ENCODE measurements at regions not wholly inside any gene's neighbourhood (a gene's known extent, or its start where the extent isn't known, plus 50 kb on each side); places are given as distances from the start of the nearest gene placed in this dataset.

GRCh38 chr4:12595986-12596385, 888.2 kb downstream of the RAB28 start:
- TF ChIP-seq CTCF (IDR thresholded peaks at IDR 0.05) (no peak), POLR2AphosphoS5 (IDR thresholded peaks at IDR 0.05) (no peak), EP300 (IDR thresholded peaks at IDR 0.05; ENCODE audit: low read depth) (no peak), POLR2A (IDR thresholded peaks at IDR 0.05) (no peak)
- Histone ChIP-seq H3K4me1 (no peaks in the 10 kb centered on the region), H3K27me3 (no peaks in the 10 kb centered on the region), H3K4me3 (no peak overlapping the region), H3K36me3 (no peaks in the 10 kb centered on the region), H3K27ac (no peak overlapping the region), H3K9me3 (peaks cover 0 to 4% of the 10 kb centered on the region in 2 donors)
- no peak for DNase-seq
- intact Hi-C loops (cut with DNase I; ENCODE audit: low total_unique reads) (no loop called here), in situ Hi-C loops (cut with MboI; ENCODE audit: low pct_ligation_motif_present in 1 of 4, low pct_unique_long_range_greater_than_20kb in 1 of 4, low sequenced_read_pairs in 3 of 4) (no loop called here)

DNA sequence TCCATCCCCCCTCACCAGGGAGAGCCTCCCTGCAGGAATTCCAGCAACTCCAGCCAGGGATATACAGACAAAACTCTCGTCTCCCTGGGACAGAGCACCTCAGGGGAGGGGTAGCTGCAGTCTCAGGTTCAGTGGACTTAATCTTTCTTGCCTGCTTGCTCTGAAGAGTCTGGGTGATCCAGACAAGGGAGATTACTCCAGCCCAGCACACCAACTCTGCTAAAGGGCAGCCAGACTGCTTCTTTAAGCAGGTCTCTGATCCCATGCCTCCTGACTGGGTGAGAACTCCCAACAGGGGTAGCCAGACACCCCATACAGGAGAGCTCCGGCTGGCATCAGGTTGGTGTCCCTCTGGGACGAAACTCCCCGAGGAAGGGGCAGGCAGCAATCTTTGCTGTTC, 888.7 kb downstream of the RAB28 start:
- 67% methylated on average over 4 of the region's 4 CpGs; no CpG with 5 or more reads in 1 of the 2 donors for WGBS, 2 donors (ENCODE audit: low coverage in 1 of 2)
- DNase-seq, result no peak

DNA sequence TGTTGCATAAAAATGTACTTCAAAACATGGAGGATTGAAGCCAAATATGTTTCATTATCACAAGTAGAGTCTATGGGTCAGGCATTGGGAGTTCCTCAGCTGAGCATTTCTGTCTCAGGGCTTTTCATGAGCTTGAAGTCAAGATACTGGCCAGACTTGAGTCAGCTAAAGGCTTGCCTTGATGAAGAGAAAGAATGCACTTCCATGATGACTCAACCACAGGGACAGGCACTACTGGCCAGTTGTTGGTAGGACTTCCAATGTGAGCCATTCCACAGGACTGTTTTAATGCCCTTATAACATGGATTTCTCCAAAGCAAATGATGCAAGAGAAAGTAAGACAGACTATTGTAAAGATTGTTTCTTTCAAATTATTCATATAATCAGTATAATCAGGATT, 895.6 kb downstream of the RAB28 start:
- intact Hi-C loops (cut with DNase I; ENCODE audit: low total_unique reads), result no loop called here
- TF ChIP-seq EP300 (IDR thresholded peaks at IDR 0.05; ENCODE audit: low read depth), result no peak
- TF ChIP-seq POLR2AphosphoS5 (IDR thresholded peaks at IDR 0.05), result no peak
- TF ChIP-seq CTCF (IDR thresholded peaks at IDR 0.05), result no peak
- no peak for TF ChIP-seq POLR2A (IDR thresholded peaks at IDR 0.05)
- in situ Hi-C loops (cut with MboI; ENCODE audit: low pct_ligation_motif_present in 1 of 4, low pct_unique_long_range_greater_than_20kb in 1 of 4, low sequenced_read_pairs in 3 of 4), result no loop called here

More for the DNA sequence above, 888.7 kb downstream of the RAB28 start:
- intact Hi-C loops (cut with DNase I; ENCODE audit: low total_unique reads), result no loop called here
- in situ Hi-C loops (cut with MboI; ENCODE audit: low pct_ligation_motif_present in 1 of 4, low pct_unique_long_range_greater_than_20kb in 1 of 4, low sequenced_read_pairs in 3 of 4), result no loop called here
- Histone ChIP-seq H3K27me3 (no peaks in the 10 kb centered on the region), H3K36me3 (no peaks in the 10 kb centered on the region), H3K4me1 (no peaks in the 10 kb centered on the region), H3K27ac (no peak overlapping the region), H3K4me3 (no peak overlapping the region), H3K9me3 (peaks cover 0 to 4% of the 10 kb centered on the region in 2 donors)
- TF ChIP-seq POLR2AphosphoS5 (IDR thresholded peaks at IDR 0.05) (no peak), POLR2A (IDR thresholded peaks at IDR 0.05) (no peak), EP300 (IDR thresholded peaks at IDR 0.05; ENCODE audit: low read depth) (no peak), CTCF (IDR thresholded peaks at IDR 0.05) (no peak)

DNA sequence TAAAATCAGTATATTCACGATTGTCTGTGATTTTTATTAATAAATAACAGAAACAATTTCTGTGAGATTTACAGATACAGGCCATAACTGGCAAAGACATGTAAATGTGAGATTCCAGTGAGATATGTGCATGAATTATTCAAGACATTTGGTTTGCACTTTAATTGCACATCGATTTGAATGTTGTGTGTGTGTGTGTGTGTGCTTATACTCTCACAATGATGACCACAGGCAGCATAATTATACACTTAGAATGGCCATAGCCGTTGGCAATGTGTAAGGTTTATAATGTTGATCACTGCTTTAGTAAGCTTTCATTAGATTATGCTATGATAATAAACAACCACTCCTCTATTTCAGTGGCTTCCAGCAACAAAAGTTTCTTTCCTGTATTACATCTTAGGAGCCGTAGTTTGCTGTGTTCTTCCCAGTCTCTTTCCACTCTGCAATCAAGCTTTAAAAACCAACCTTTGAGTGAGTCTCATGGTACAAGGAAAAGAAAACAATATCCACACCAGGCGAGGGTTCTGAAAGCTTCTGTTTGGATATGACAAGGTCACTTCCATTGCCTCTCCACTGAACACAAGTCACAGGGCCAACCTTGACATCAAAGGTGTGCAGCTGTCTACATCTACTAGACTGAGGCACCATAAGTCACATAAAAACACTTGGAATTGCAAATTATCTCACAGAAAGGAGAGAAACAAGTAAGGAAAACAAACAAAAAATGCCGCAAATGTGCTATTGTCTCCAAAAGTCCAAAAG, 897.7 kb downstream of the RAB28 start:
- no peak for DNase-seq
- H3K27ac ChIP-seq, result no peak overlapping the region
- H3K9me3 ChIP-seq, result no peaks in the 10 kb centered on the region
- H3K4me1 ChIP-seq, result no peaks in the 10 kb centered on the region
- H3K36me3 ChIP-seq, result no peaks in the 10 kb centered on the region
- 69 to 78% methylated on average over 6 of the region's 6 CpGs for WGBS, 2 donors (ENCODE audit: low coverage in 1 of 2)
- H3K27me3 ChIP-seq, result no peaks in the 10 kb centered on the region
- in situ Hi-C loops (cut with MboI; ENCODE audit: low pct_ligation_motif_present in 1 of 4, low pct_unique_long_range_greater_than_20kb in 1 of 4, low sequenced_read_pairs in 3 of 4), result no loop called here
- H3K4me3 ChIP-seq, result no peak overlapping the region
- intact Hi-C loops (cut with DNase I; ENCODE audit: low total_unique reads), result no loop called here
- TF ChIP-seq POLR2AphosphoS5 (IDR thresholded peaks at IDR 0.05) (no peak), CTCF (IDR thresholded peaks at IDR 0.05) (no peak), EP300 (IDR thresholded peaks at IDR 0.05; ENCODE audit: low read depth) (no peak), POLR2A (IDR thresholded peaks at IDR 0.05) (no peak)

More for the DNA sequence above, 895.6 kb downstream of the RAB28 start:
- no peaks in the 10 kb centered on the region for H3K9me3 ChIP-seq
- H3K36me3 ChIP-seq, result no peaks in the 10 kb centered on the region
- no peaks in the 10 kb centered on the region for H3K27me3 ChIP-seq
- no peak overlapping the region for H3K27ac ChIP-seq
- DNase-seq, result no peak
- H3K4me3 ChIP-seq, result no peak overlapping the region
- no peaks in the 10 kb centered on the region for H3K4me1 ChIP-seq

Data from transverse colon (tissue), 4 donors.